Bronchial epithelial cell (primary cell): ENCODE measurements at regions not wholly inside any gene's neighbourhood (a gene's known extent, or its start where the extent isn't known, plus 50 kb on each side); places are given as distances from the start of the nearest gene placed in this dataset.

ENCODE experiments used
- DNase-seq: peaks from one replicate; pipeline ENCODE4 v3.0.0-alpha.2; 2010; ENCODE audit warnings: low read depth
- FAIRE-seq: peaks from 2 replicates; lab custom pipeline; 2011; peaks lifted over from hg19 to GRCh38; lab: Jason Lieb, UNC
- H3K27me3 ChIP-seq: 2 replicates; pipeline ENCODE4 v1.5.1; 2011; ENCODE audit warnings: low read length; ENCODE audit not compliant: control insufficient read depth, insufficient read depth
- H3K36me3 ChIP-seq: 2 replicates; pipeline ENCODE4 v1.5.1; 2011; ENCODE audit warnings: low read length; ENCODE audit not compliant: control insufficient read depth, insufficient read depth
- H3K4me3 ChIP-seq: 2 replicates; pipeline ENCODE4 v1.5.1; 2011; ENCODE audit warnings: mild to moderate bottlenecking, low read depth, low read length, control low read depth
- CTCF ChIP-seq: IDR thresholded peaks from 2 replicates; pipeline ENCODE4 v1.5.1; 2011; ENCODE audit warnings: mild to moderate bottlenecking, moderate library complexity, low read length, control low read depth, inconsistent platforms; ENCODE audit not compliant: insufficient read depth, severe bottlenecking

DNA sequence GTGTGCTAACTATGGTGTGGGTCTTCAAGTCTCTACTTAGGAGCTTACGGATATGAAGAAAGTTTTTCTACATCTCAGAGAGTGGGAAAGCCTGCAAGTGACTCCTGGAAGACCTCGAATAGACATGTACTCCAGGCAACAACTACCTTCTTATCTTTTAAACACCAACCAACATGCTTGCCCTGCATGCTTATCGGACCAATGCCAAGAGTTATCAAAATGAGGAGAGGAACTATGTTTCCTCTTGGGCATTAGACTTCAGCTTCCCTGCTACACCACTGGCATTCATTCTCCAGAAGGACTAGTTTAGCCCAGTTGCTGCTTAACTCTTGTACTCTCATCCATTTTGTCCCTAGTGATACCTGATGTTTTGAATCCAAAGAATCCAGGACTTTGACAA, 74.7 kb upstream of the MAN2A1 start:
- FAIRE-seq = no peak

GRCh38 chr5:109614301-109614700, 75.4 kb upstream of the MAN2A1 start:
- Histone ChIP-seq H3K36me3 (no peaks in the 10 kb centered on the region), H3K27me3 (no peaks in the 10 kb centered on the region), H3K4me3 (no peak overlapping the region)
- no peak for FAIRE-seq
- no peak for TF ChIP-seq CTCF
- no peak for DNase-seq

More for the DNA sequence above, 74.7 kb upstream of the MAN2A1 start:
- no peaks in the 10 kb centered on the region for H3K27me3 ChIP-seq
- no peak overlapping the region for H3K4me3 ChIP-seq
- no peak for DNase-seq
- no peak for TF ChIP-seq CTCF
- H3K36me3 ChIP-seq = no peaks in the 10 kb centered on the region

DNA sequence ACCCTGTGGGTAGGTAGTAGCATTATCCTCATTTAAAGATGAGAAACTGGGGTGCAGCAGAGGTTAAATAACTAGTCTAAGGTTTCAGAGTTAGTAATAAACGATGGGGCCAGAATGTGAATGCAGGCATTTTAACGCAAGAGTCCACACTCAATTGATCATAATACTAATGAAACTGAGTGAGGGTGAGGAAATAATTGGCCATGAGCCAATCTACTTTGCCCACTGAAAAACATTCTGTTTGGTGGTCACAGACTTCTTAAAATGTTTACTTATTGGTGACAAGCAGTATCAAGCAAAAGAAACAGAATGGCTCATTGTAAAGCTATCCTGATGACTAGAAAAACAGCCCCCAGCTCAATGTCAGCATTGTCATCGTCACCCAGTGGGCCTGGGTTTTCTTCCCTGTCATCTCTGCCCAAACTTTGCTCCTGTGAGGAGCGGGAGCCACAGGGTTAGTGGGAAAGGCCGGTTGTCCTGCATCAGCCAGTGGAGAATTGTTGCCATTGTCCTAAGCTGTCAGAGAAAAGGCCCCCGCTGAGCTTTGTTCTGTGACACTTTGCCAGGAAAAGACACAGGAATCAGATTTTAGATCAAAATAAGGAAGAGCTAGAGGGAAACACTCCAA, 77.3 kb upstream of the MAN2A1 start:
- no peaks in the 10 kb centered on the region for H3K27me3 ChIP-seq
- no peak for DNase-seq

GRCh38 chr5:109611505-109611904, 78.2 kb upstream of the MAN2A1 start:
- Histone ChIP-seq H3K36me3 (no peaks in the 10 kb centered on the region), H3K27me3 (no peaks in the 10 kb centered on the region), H3K4me3 (no peak overlapping the region)
- DNase-seq (no peak), FAIRE-seq (no peak)
- TF ChIP-seq CTCF = no peak

More for the DNA sequence above, 77.3 kb upstream of the MAN2A1 start:
- H3K36me3 ChIP-seq = no peaks in the 10 kb centered on the region
- no peak for FAIRE-seq
- no peak overlapping the region for H3K4me3 ChIP-seq
- no peak for TF ChIP-seq CTCF

DNA sequence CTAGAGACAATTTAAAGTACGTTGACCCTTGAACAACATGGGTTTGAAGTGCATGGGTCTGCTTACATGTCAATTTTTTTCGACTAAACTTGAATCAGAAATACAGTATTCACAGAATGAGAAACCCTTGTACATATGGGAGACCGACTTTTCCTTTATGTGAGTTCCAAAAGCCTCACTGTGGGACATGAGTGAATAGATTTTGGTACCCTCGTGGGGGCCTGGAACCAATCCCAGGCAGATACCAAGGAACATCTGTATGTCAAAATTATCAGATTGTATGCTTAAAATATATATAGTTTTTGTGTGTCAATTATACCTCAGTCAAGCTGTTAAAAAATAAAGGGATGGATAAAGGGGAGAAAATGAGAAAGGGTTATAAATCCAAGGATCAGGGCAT, 78.7 kb upstream of the MAN2A1 start:
- Histone ChIP-seq H3K4me3 (no peak overlapping the region), H3K36me3 (no peaks in the 10 kb centered on the region), H3K27me3 (no peaks in the 10 kb centered on the region)
- no peak for TF ChIP-seq CTCF
- FAIRE-seq = no peak
- no peak for DNase-seq

- no peak overlapping the region for H3K4me3 ChIP-seq
- FAIRE-seq = no peak
- H3K36me3 ChIP-seq = no peaks in the 10 kb centered on the region
- H3K27me3 ChIP-seq = no peaks in the 10 kb centered on the region
- DNase-seq = no peak
- no peak for TF ChIP-seq CTCF
Observed at GRCh38 chr5:109610581-109610980, 79.1 kb upstream of the MAN2A1 start.
